OCI-LY7 (cell line): ENCODE measurements at regions not wholly inside any gene's neighbourhood (a gene's known extent, or its start where the extent isn't known, plus 50 kb on each side); places are given as distances from the start of the nearest gene placed in this dataset.

ENCODE experiments used
- CTCF ChIP-seq: fragments of 200-600 bp; sonication (generic); conservative IDR thresholded peaks from 2 replicates; pipeline ENCODE4 v1.5.1; 2014; ENCODE audit warnings: mild to moderate bottlenecking, antibody characterized with exemption, low read length, moderate library complexity, mixed read lengths
- EZH2phosphoT487 ChIP-seq: fragments of 200-600 bp; sonication (generic); IDR thresholded peaks from 2 replicates; pipeline ENCODE4 v1.6.1; 2018; ENCODE audit warnings: low read depth, borderline replicate concordance, mild to moderate bottlenecking, mixed run types, antibody characterized with exemption, low read length, moderate library complexity, mixed read lengths

GRCh38 chr4:8702020-8702495, 109.5 kb downstream of the CPZ start:
- TF ChIP-seq CTCF = no peak
- TF ChIP-seq EZH2phosphoT487 = no peak
